Vagina (tissue), 2 donors: ENCODE measurements at regions not wholly inside any gene's neighbourhood (a gene's known extent, or its start where the extent isn't known, plus 50 kb on each side); places are given as distances from the start of the nearest gene placed in this dataset.

ENCODE experiments used
- CTCF ChIP-seq, 3 experiments: fragments of 450-650 bp in 2 of 3; fragments of 200-600 bp in 1 of 3; sonication (generic) in 1 of 3; IDR thresholded peaks; one replicate each; pipeline ENCODE4 v1.5.1; 2017 to 2019; ENCODE audit warnings: antibody characterized with exemption in 3 of 3, mild to moderate bottlenecking in 2 of 3, moderate library complexity in 2 of 3
- POLR2A ChIP-seq, 2 donors: fragments of 450-650 bp; IDR thresholded peaks; one replicate each; pipeline ENCODE4 v1.6.1; 2017; ENCODE audit warnings: antibody characterized with exemption in 2 of 2, mild to moderate bottlenecking in 2 of 2, moderate library complexity in 2 of 2

DNA sequence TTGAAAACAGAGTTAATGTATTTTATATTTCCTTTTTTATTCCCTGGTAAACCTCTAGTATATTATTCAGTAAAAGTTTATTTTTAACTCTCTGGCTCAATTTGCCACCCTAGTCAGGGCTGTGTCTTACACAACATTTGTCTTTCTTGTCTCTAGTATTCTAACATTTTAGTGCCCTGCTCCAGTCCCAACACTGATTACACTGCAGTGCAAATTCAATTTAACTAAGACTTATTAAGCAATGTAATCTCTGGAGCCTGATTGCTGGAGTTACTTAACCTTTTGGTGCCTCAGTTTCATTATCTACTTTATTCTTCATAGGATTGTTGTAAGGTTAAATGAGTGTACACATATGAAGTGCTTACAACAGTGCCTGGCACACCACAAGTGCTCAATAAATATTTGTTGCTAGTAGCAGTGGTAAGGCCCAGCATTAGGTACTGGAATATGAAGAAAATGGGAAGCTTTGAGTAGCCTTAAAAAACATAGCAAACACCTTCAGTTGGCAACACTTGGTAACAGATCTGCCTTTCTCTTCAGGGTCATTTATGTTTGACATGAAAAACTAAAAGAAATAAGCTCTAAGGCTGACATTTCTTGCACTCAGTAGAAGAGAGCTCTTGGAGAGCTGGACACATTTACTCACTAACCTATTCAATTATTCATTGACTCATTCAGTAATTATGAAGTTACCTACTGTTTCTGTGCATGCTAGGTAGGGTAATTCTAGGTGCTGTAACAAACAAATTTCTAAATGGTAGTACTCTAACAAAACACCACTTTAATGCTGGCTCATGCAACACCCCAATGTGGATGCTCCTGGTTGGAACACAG is 364.5 kb upstream of the EPHA3 start:
- TF ChIP-seq CTCF (IDR thresholded peaks at IDR 0.05), result no peak
- no peak for TF ChIP-seq POLR2A (IDR thresholded peaks at IDR 0.05)
